Thoracic aorta (tissue), 2 donors: ENCODE measurements at regions not wholly inside any gene's neighbourhood (a gene's known extent, or its start where the extent isn't known, plus 50 kb on each side); places are given as distances from the start of the nearest gene placed in this dataset.

ENCODE experiments used
- ATAC-seq: fragments of 150-250 bp; one replicate; pipeline ENCODE4 v1.8.0; 2017; ENCODE audit warnings: low read depth; ENCODE audit not compliant: insufficient number of reproducible peaks, low FRiP score
- DNase-seq: peaks from one replicate; pipeline ENCODE4 v3.0.0-alpha.2; 2020; ENCODE audit warnings: low spot score
- H3K27ac ChIP-seq, 2 donors: fragments of 200-600 bp; sonication (generic); 1 replicate in 1 of 2; 2 replicates in 1 of 2; pipeline ENCODE4 v1.5.1; 2016; ENCODE audit warnings: mild to moderate bottlenecking in 2 of 2, moderate library complexity in 2 of 2
- H3K27me3 ChIP-seq: fragments of 200-600 bp; sonication (generic); replicated peaks from 2 replicates; pipeline ENCODE4 v1.6.0; 2016; ENCODE audit warnings: mild to moderate bottlenecking; ENCODE audit not compliant: insufficient read depth
- H3K36me3 ChIP-seq: fragments of 200-600 bp; sonication (generic); one replicate; pipeline ENCODE4 v1.5.1; 2016
- H3K4me1 ChIP-seq, 2 donors: fragments of 200-600 bp; sonication (generic); 1 replicate in 1 of 2; 2 replicates in 1 of 2; pipeline versions ENCODE4 v1.5.1 to v1.6.0; 2016; ENCODE audit warnings: low read depth in 2 of 2, mild to moderate bottlenecking in 1 of 2; ENCODE audit not compliant: control insufficient read depth in 1 of 2
- H3K4me3 ChIP-seq: fragments of 200-600 bp; sonication (generic); 2 replicates; pipeline ENCODE4 v1.5.1; 2016; ENCODE audit warnings: mild to moderate bottlenecking
- H3K9me3 ChIP-seq: fragments of 200-600 bp; sonication (generic); 2 replicates; pipeline ENCODE4 v1.5.1; 2016
- CTCF ChIP-seq: fragments of 200-600 bp; sonication (generic); IDR thresholded peaks from one replicate; pipeline ENCODE4 v1.5.1; 2019; ENCODE audit warnings: antibody characterized with exemption

GRCh38 chr18:73487966-73488365, 620.2 kb upstream of the NETO1 start:
- Histone ChIP-seq H3K9me3 (no peaks in the 10 kb centered on the region), H3K27ac (no peak overlapping the region), H3K4me1 (no peaks in the 10 kb centered on the region), H3K4me3 (no peak overlapping the region), H3K36me3 (no peaks in the 10 kb centered on the region), H3K27me3 (no peaks in the 10 kb centered on the region)
- no peak for ATAC-seq
- no peak for DNase-seq
- no peak for TF ChIP-seq CTCF

GRCh38 chr18:73485166-73485565, 617.4 kb upstream of the NETO1 start:
- no peak overlapping the region for H3K27ac ChIP-seq
- ATAC-seq, result no peak
- DNase-seq, result no peak
- H3K4me3 ChIP-seq, result no peak overlapping the region
- H3K27me3 ChIP-seq, result no peaks in the 10 kb centered on the region
- H3K9me3 ChIP-seq, result no peaks in the 10 kb centered on the region
- H3K4me1 ChIP-seq, result no peaks in the 10 kb centered on the region
- no peak for TF ChIP-seq CTCF
- H3K36me3 ChIP-seq, result no peaks in the 10 kb centered on the region

GRCh38 chr18:73482901-73483300, 615.1 kb upstream of the NETO1 start:
- H3K4me3 ChIP-seq, result no peak overlapping the region
- no peaks in the 10 kb centered on the region for H3K4me1 ChIP-seq
- H3K36me3 ChIP-seq, result no peaks in the 10 kb centered on the region
- H3K9me3 ChIP-seq, result no peaks in the 10 kb centered on the region
- no peak for DNase-seq
- no peak for TF ChIP-seq CTCF
- H3K27me3 ChIP-seq, result no peaks in the 10 kb centered on the region
- no peak overlapping the region for H3K27ac ChIP-seq
- no peak for ATAC-seq

- Histone ChIP-seq H3K9me3 (no peaks in the 10 kb centered on the region), H3K36me3 (no peaks in the 10 kb centered on the region), H3K4me1 (no peaks in the 10 kb centered on the region), H3K27ac (no peak overlapping the region), H3K27me3 (no peaks in the 10 kb centered on the region), H3K4me3 (no peak overlapping the region)
- TF ChIP-seq CTCF, result no peak
- ATAC-seq (no peak), DNase-seq (no peak)
Observed at GRCh38 chr18:73479477-73479876, 611.7 kb upstream of the NETO1 start.

- H3K4me3 ChIP-seq, result no peak overlapping the region
Observed at GRCh38 chr18:73478191-73478590, 610.4 kb upstream of the NETO1 start.

More at GRCh38 chr18:73478191-73478590, 610.4 kb upstream of the NETO1 start:
- DNase-seq, result no peak
- Histone ChIP-seq H3K9me3 (no peaks in the 10 kb centered on the region), H3K27ac (no peak overlapping the region), H3K36me3 (no peaks in the 10 kb centered on the region), H3K4me1 (no peaks in the 10 kb centered on the region), H3K27me3 (no peaks in the 10 kb centered on the region)
- ATAC-seq, result no peak
- TF ChIP-seq CTCF, result no peak
